ENCODE measurements at regions not wholly inside any gene's neighbourhood (a gene's known extent, or its start where the extent isn't known, plus 50 kb on each side); places are given as distances from the start of the nearest gene placed in this dataset.

DNA sequence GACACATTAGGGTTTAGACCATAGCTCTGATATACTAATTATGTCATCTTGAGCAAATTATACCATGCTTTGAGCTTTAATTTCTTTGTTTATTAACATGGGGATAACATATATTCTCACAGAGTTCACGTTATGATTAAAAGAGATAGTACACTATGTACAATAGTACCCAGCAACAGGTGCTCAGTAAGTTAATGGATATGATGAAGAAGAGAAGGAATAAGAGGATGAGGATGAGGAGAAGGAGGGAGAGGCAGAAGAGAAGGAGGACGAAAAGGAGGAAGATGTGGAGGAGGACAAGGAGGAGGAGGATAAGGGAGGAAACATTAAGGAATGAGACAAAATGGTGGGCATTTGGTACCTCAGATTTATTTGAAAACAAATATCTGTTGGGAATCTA is 260.4 kb downstream of the SH2D1A start:
- TF ChIP-seq TAF1 (IDR thresholded peaks at IDR 0.05; ENCODE audit: borderline replicate concordance, insufficient read depth, low read length) (no peak), REST (IDR thresholded peaks at IDR 0.05; ENCODE audit: insufficient read depth in 1 of 2, low read depth in 2 of 2, low read length in 2 of 2) (no peak), POLR2AphosphoS5 (IDR thresholded peaks at IDR 0.05; ENCODE audit: low read depth, low read length) (no peak)
